K562 (cell line): ENCODE measurements at regions not wholly inside any gene's neighbourhood (a gene's known extent, or its start where the extent isn't known, plus 50 kb on each side); places are given as distances from the start of the nearest gene placed in this dataset.

Source experiments
- ATAC-seq: fragments of 200-7000 bp; cut with Tn5 transposase; 3 replicates; pipeline ENCODE4 v1.9.1; 2020; ENCODE audit warnings: moderate library complexity
- BruUV-seq: library from RNA; stranded (reverse); fragments of 400-500 nt; replicated peaks from 2 replicates; lab custom pipeline; 2021; lab: Mats Ljungman, UMichigan
- CTCF ChIA-PET: fragments of 300-600 bp; formaldehyde crosslinking; extraction: SDS; loops from one replicate; lab custom pipeline; 2021; ENCODE audit warnings: low intra/inter-chr PET ratio; lab: Yijun Ruan, JAX
- POLR2A ChIA-PET: fragments of 300-600, 350-650 bp; sonication (Branson Sonifier 250); formaldehyde crosslinking; extraction: SDS; loops from one replicate; lab custom pipeline; 2021; ENCODE audit warnings: antibody characterized with exemption, inconsistent platforms; lab: Yijun Ruan, JAX
- DNase-seq, 4 experiments: peaks; one replicate each; pipeline versions ENCODE4 v3.0.0 to v3.0.0-alpha.2; 2011 to 2018; ENCODE audit warnings: low spot score in 3 of 4, mixed read lengths in 3 of 4; ENCODE audit errors: extremely low read depth in 1 of 4
- FAIRE-seq: peaks from 2 replicates; lab custom pipeline; 2011; peaks lifted over from hg19 to GRCh38; lab: Jason Lieb, UNC
- H2AFZ ChIP-seq: 2 replicates; pipeline ENCODE4 v1.6.0; 2011; ENCODE audit warnings: low read depth, low read length, control low read depth, inconsistent platforms
- H3K27ac ChIP-seq: fragments of 200-600 bp; 3 replicates; pipeline ENCODE4 v1.8.0; 2011; ENCODE audit warnings: low read depth, mild to moderate bottlenecking, control low read depth, inconsistent platforms, low read length, moderate library complexity, mixed read lengths; ENCODE audit errors: extremely low read depth
- H3K27me3 ChIP-seq, 2 experiments: fragments of 300-600 bp in 1 of 2; 2 replicates in 1 of 2; 3 replicates in 1 of 2; pipeline versions ENCODE4 v1.6.0 to v1.8.0; 2011; ENCODE audit warnings: inconsistent platforms in 2 of 2, low read length in 2 of 2, mild to moderate bottlenecking in 1 of 2, mixed read lengths in 1 of 2, moderate library complexity in 1 of 2; ENCODE audit not compliant: control insufficient read depth in 2 of 2, insufficient read depth in 2 of 2
- H3K36me3 ChIP-seq: fragments of 300-600 bp; 3 replicates; pipeline ENCODE4 v1.8.0; 2011; ENCODE audit warnings: mild to moderate bottlenecking, low read length, inconsistent platforms; ENCODE audit not compliant: control insufficient read depth, insufficient read depth
- H3K4me1 ChIP-seq, 2 experiments: fragments of 200-600 bp in 1 of 2; replicated peaks in 1 of 2; 2 replicates in 1 of 2; 3 replicates in 1 of 2; pipeline versions ENCODE4 v1.5.1 to v1.8.0; 2011; ENCODE audit warnings: inconsistent platforms in 2 of 2, low read length in 2 of 2, mild to moderate bottlenecking in 1 of 2, mixed read lengths in 1 of 2, moderate library complexity in 1 of 2; ENCODE audit not compliant: control insufficient read depth in 2 of 2, insufficient read depth in 2 of 2
- H3K4me2 ChIP-seq: 2 replicates; pipeline ENCODE4 v1.6.1; 2011; ENCODE audit warnings: low read length, control low read depth, inconsistent platforms, mixed read lengths; ENCODE audit not compliant: insufficient read depth
- H3K4me3 ChIP-seq: fragments of 200-600 bp; sonication (generic), shearing (Covaris generic); 2 replicates; pipeline ENCODE4 v1.5.1; 2016; ENCODE audit warnings: control low read depth, inconsistent platforms
- H3K79me2 ChIP-seq: fragments of 200-600 bp; 3 replicates; pipeline ENCODE4 v1.8.0; 2011; ENCODE audit warnings: low read length, inconsistent platforms; ENCODE audit not compliant: control insufficient read depth, insufficient read depth
- H3K9ac ChIP-seq, 2 experiments: 2 replicates each; pipeline versions ENCODE4 v1.6.0 to v1.6.1; 2011; ENCODE audit warnings: low read depth in 2 of 2, low read length in 2 of 2, control low read depth in 1 of 2, inconsistent platforms in 1 of 2, mild to moderate bottlenecking in 1 of 2, mixed read lengths in 1 of 2; ENCODE audit not compliant: insufficient read depth in 1 of 2
- H3K9me1 ChIP-seq: one replicate; pipeline ENCODE4 v1.6.0; 2011; ENCODE audit warnings: inconsistent platforms, mild to moderate bottlenecking, low read length, moderate library complexity; ENCODE audit not compliant: control insufficient read depth, insufficient read depth
- H3K9me3 ChIP-seq: replicated peaks from 2 replicates; pipeline ENCODE4 v1.5.1; 2011; ENCODE audit warnings: low read depth, low read length, inconsistent platforms; ENCODE audit not compliant: control insufficient read depth, insufficient read depth
- H4K20me1 ChIP-seq: replicated peaks from 2 replicates; pipeline ENCODE4 v1.6.1; 2011; ENCODE audit warnings: low read length, inconsistent platforms, mixed read lengths; ENCODE audit not compliant: control insufficient read depth, insufficient read depth
- ELF4 ChIP-seq: fragments of 450-650 bp; formaldehyde crosslinking; IDR thresholded peaks from 2 replicates; pipeline ENCODE4 v1.4.0; 2022; ENCODE audit warnings: missing genetic modification characterization
- MAFF ChIP-seq: IDR thresholded peaks from 2 replicates; pipeline ENCODE4 v1.6.1; 2012; ENCODE audit warnings: low read length, improper control_type of control experiment
- PREB ChIP-seq: sonication (generic); formaldehyde crosslinking; IDR thresholded peaks from 2 replicates; pipeline ENCODE4 v1.8.1; 2023; ENCODE audit warnings: mild to moderate bottlenecking, missing genetic modification reagents
- SMAD2 ChIP-seq: fragments of 150-350 bp; IDR thresholded peaks from 2 replicates; pipeline ENCODE4 v1.6.1; 2014; ENCODE audit warnings: low read depth, mild to moderate bottlenecking, low read length
- THAP12 ChIP-seq: fragments of 250-450 bp; sonication (Bioruptor Pico); IDR thresholded peaks from 2 replicates; pipeline ENCODE4 v1.9.0; 2021; ENCODE audit warnings: mild to moderate bottlenecking, inconsistent platforms
- ZNF280B ChIP-seq: fragments of 250-450 bp; sonication (Bioruptor Pico); IDR thresholded peaks from 2 replicates; pipeline ENCODE4 v1.5.1; 2021; ENCODE audit warnings: mild to moderate bottlenecking
- ZNF384 ChIP-seq: IDR thresholded peaks from 2 replicates; pipeline ENCODE4 v1.6.1; 2012; ENCODE audit warnings: low read depth, low read length, improper control_type of control experiment
- ZNF561 ChIP-seq: fragments of 450-650 bp; formaldehyde crosslinking; conservative IDR thresholded peaks from 2 replicates; pipeline ENCODE4 v1.4.0; 2020; ENCODE audit warnings: mild to moderate bottlenecking, moderate library complexity
- ZNF764 ChIP-seq: fragments of 250-450 bp; sonication (Bioruptor Pico); IDR thresholded peaks from 2 replicates; pipeline ENCODE4 v1.4.0; 2020; ENCODE audit warnings: low read depth, mild to moderate bottlenecking, moderate library complexity
- ZNF77 ChIP-seq: fragments of 250-450 bp; sonication (Bioruptor Pico); IDR thresholded peaks from 2 replicates; pipeline ENCODE4 v1.5.0; 2020
- WGBS: fragments of 100-300 bp; shearing (Covaris generic); methylation state at CpG from one replicate; pipeline ENCODE4 v1.1.6; 2016; ENCODE audit warnings: low coverage, mixed read lengths; ENCODE audit not compliant: insufficient coverage; ENCODE audit errors: missing lambda C conversion rate; 5-methylcytosine and 5-hydroxymethylcytosine counted together
- in situ Hi-C: fragments of 300-500 bp; cut with MboI; formaldehyde crosslinking; loops from 4 replicates; pipeline ENCODE4 v1.15.0; 2018; ENCODE audit warnings: inconsistent platforms, mixed read lengths
- intact Hi-C: fragments of 100-400 bp; cut with micrococcal nuclease; formaldehyde crosslinking; loops from 2 replicates; pipeline ENCODE4 v1.14.2; 2022
- TF ChIP-seq, protein P1 (sequence below): fragments of 250-450 bp; sonication (Bioruptor Pico); IDR thresholded peaks from 2 replicates; pipeline ENCODE4 v1.8.0; 2022; ENCODE audit warnings: inconsistent platforms

- H4K20me1 ChIP-seq: no peaks in the 10 kb centered on the region
- no peak overlapping the region for H3K9ac ChIP-seq
- no peak for DNase-seq
- H3K4me1 ChIP-seq: no peaks in the 10 kb centered on the region
- no peaks in the 10 kb centered on the region for H3K9me1 ChIP-seq
- ChIA-PET POLR2A (no interaction called here), CTCF (no interaction called here)
- H3K27ac ChIP-seq: no peak overlapping the region
- no peak overlapping the region for H2AFZ ChIP-seq
- WGBS: 3% methylated on average over 14 of the region's 14 CpGs
- TF ChIP-seq ZNF280B (CRISPR knock-in tag) (no peak), ZNF561 (no peak), ZNF77 (no peak), ZNF384 (no peak), ELF4 (CRISPR knock-in tag) (no peak), THAP12 (CRISPR knock-in tag) (no peak), MAFF (no peak), ZNF764 (CRISPR knock-in tag) (no peak), PREB (CRISPR knock-in tag) (no peak), SMAD2 (no peak)
- TF ChIP-seq, protein P1, sequence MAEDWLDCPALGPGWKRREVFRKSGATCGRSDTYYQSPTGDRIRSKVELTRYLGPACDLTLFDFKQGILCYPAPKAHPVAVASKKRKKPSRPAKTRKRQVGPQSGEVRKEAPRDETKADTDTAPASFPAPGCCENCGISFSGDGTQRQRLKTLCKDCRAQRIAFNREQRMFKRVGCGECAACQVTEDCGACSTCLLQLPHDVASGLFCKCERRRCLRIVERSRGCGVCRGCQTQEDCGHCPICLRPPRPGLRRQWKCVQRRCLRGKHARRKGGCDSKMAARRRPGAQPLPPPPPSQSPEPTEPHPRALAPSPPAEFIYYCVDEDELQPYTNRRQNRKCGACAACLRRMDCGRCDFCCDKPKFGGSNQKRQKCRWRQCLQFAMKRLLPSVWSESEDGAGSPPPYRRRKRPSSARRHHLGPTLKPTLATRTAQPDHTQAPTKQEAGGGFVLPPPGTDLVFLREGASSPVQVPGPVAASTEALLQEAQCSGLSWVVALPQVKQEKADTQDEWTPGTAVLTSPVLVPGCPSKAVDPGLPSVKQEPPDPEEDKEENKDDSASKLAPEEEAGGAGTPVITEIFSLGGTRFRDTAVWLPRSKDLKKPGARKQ (CRISPR knock-in tag): no peak
- TF ChIP-seq, all 486 proteins: peak for 0
- intact Hi-C loops (no loop called here), in situ Hi-C loops (no loop called here)
- FAIRE-seq (no peak), ATAC-seq (no peak)
- no peaks in the 10 kb centered on the region for H3K79me2 ChIP-seq
- H3K9me3 ChIP-seq: no peaks in the 10 kb centered on the region
- H3K4me3 ChIP-seq: no peak overlapping the region
- H3K4me2 ChIP-seq: no peak overlapping the region
- H3K36me3 ChIP-seq: no peaks in the 10 kb centered on the region
- no TSS peak for BruUV-seq
- H3K27me3 ChIP-seq: no peaks in the 10 kb centered on the region; a peak in 1 of 5 replicates
Observed at GRCh38 chr1:4033129-4033676, 133.1 kb upstream of the C1orf174 start.
